DMS 273 (cell line): ENCODE measurements at regions not wholly inside any gene's neighbourhood (a gene's known extent, or its start where the extent isn't known, plus 50 kb on each side); places are given as distances from the start of the nearest gene placed in this dataset.

Experiments used
- DNase-seq: peaks from one replicate; lab custom pipeline; 2025; ENCODE audit not compliant: unreplicated experiment; lab: John Stamatoyannopoulos, UW

DNA sequence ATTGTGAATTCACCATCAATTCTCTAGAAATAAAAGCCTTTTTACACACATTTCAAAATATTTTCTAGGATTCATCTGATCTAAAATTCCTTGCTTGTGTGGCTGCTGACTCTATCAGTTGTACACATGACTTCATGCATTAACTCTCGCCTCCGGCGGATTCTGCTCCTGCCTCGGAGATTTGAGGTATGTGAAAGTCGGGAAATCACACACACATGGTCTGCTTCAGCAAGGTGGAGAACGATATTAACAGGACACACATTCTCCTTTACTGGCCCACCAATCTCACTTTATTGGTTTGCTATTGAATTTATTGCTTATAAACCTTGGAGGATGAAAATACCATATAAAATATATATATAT is 855.7 kb downstream of the SLITRK5 start:
- no peak for DNase-seq

DNA sequence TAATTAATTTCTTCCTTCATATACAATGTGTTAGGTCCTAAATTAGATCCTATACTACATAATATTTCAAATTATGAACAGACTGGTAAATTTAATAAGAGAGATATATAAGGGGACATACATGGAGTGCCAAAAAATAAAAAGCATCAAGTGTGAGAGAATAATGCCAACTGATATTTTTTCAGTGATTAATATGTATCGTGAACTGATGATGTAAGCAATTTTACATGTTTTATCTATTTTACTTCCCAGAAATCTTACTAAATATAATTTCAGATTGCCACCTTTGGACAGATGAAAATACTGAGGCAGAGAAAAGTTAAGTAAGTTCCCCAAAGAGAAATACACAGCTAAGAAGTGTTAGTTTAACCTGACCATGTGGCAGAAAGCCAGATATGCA is 870.8 kb downstream of the SLITRK5 start:
- no peak for DNase-seq

DNA sequence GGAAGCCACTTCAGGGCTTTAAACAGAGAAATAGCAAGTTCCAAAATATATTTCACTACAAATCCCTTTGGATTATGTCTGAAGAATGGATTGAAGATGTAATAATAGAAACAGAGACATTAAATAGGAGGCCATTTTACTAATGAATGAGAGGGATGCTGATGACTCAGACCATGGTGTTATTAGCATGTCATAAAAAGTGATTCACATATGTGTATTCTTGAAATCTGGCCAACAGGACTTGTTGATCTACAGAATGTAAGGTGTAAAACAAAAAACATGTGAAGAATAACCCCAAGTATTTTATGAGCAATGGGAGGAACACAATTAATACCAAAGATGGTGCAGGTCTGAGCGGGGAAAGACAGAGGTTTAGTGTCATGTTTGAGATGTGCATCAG is 873.7 kb downstream of the SLITRK5 start:
- DNase-seq = no peak

DNA sequence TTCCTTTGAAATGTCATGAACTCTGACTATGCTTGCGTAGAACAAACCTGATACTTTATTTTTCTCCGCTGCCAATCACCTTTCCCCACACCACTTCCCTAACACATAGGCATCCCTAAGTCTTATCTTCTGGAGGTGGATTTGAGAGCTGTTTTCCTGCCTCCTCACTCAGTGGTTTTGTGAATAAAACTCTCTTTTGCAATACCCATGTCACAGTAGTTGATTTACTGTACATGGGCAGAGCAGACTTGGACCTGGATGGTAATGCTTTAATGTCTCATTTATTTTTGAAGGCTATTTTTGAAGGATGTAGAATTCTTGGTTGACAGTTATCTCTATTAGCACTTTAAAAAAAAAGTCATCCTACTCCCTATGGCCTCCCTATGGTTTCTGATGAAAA is 881.8 kb downstream of the SLITRK5 start:
- no peak for DNase-seq

DNA sequence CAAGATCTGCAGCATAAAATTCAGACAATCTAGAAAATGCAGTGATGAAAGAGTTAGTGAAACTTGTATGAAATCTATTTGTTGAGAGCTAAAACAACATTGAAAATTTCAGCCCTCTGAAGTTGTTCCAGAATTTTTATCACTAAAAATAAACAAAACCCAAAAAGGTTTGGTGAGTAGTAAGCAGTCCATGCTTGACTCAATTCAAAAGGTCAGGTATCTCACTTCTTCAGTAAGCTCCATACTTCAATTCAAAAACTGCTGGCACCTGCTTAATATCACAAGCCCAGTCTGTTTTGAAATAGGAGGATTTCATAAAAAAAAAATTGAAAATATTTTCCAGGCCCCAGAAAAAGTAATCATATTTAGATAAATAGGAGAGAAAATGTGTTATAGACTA is 894.4 kb downstream of the SLITRK5 start:
- DNase-seq = no peak

DNA sequence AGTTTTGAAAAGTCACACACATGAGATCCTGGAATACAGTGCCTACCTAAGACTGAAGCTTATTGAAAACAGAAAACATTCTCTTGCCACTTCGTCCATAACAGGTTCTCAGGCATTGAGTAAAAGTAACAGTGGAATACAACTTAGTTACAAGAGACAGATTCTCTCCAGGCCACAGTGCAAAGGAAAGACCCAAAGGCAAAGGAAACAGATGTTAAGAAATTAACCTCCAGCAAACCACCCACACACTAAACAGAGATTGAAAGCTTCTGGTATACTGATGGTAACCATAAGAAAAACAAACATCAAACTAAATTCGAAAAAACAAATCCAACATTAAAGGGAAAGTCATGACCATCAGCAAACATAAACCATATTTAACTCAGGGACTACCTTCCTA is 914.7 kb downstream of the SLITRK5 start:
- DNase-seq = no peak

DNA sequence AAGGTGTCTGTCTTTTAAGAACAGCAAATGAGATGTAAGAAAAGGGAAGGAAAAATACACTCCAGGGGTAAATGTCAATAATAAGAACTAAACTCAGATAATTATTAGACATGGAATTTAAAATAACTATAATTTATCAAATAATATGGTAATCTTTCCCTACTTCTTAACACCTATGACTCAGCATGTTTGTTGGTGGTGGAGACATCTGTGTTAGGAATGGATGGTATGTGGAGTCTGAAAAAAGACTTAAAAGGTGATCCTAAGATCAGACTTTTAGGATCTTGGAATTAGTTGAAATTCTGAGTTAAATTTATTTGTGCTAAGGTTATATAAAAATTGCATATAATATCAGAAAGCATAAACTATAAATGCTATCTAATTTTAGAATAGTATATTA is 915.1 kb downstream of the SLITRK5 start:
- DNase-seq = no peak

DNA sequence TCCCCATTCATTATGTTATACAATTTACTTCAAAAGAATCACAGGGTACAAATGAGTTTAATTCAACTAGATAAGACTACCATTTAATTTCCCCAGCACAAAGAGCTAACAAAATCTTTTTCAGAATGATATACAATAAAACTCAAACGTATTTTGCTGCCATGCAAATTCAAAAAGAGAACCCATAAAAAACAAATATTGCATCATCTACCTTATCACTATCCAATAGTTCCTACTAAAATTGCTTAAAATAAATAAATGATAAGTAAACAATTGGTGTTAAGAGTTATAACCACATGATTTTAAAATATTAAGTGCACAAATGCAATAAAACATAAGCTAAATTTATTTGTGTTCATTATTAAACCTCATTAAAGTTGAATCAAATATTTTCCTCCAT is 919.4 kb downstream of the SLITRK5 start:
- DNase-seq = no peak

DNA sequence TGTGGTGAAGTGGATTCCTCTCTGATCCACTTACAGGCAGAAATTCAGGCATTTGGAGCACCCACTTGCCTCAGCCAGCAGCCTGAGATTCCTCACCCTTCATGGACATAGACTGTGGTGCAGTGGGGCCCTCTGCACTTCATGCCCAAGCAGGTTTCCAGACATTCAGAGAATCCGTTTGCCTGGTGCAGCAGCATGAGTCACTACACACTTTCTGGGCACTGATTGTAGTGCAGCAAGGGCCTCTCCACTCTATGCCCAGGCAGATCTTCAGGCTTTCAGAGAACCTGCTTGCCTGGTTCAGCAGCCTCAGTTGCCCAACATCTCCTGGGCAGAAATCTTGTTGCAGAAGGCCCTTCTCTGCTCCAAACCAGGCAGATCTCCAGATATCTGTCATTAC is 920.9 kb downstream of the SLITRK5 start:
- DNase-seq = no peak

DNA sequence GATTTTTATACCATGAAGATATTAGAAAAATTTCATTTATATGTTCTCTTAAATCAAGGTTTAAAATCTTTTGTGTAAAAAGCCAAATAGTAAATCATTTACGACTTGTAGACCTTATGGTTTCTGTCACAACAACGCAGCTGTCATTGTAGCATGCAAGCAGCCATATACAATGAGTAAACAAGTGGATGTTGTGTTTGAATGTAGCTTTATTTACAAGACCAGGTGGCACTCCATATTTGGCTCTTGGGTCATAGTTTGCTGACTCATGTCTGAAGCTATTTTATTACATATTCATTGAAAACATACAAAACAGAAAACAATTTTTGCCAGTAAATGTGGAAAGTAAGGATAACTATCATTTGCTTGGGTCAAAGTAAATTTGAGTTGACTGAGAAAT is 930.8 kb downstream of the SLITRK5 start:
- no peak for DNase-seq

DNA sequence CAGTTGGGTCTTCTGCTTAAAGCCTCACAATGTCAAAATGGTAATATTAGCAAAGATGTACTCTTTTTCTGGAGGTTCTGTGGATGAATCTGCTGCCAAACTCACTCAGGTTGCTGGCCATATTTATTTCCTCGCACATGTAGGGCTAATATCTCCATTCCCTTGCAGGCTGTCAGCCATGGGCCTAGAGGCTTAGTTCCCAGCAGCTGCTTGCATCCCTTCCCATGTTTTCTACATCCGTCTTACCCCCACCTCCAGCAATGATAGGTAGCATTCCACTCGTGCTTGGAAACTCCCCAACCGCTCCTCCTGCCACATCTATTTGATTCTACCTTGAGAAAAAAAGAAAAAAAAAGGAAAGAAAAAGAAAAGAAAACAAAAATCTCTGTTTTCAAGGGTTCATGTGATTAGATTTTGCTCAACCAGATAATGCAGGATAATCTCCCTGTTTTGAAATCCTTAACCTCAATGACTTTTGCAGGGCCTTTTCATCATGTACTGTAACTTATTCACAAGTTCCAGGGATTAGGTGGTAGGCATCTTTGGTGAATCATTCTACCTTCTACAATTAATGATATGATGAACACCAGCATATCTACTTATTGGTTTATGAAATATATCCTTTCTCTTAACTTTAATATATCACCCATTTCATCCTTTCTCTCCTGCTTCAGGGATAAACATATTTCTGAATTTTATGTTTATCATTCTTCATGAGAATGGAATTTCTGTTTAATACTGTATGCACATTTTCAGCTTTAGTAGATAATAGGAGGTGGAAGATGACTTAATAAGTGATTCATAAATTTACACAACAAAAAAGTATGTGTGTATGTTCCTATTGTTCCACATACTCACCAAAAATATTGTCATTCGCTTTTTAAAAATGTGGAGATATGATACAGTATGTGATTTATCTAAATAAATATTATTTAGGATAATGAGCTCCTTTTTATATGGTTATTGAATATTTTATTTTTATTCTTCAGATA is 931.9 kb downstream of the SLITRK5 start:
- no peak for DNase-seq

DNA sequence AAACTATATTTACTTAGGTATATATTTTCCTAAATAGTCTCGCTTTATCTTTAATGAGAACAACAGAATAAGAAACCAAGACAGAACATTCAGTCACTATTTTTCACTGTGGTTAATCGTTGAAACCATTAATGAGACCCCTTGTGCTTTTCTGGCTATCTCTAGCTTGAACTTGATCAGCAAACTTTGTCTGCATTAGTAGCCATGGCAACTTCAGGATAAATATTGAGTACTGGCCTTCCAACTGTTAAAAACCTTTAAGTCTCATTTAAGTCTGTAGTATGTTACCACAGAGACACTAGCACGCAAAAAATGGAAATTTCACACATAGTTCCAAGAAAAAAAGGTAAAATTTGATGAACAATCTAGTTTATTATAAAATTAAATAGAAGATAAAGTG is 946.0 kb downstream of the SLITRK5 start:
- no peak for DNase-seq

DNA sequence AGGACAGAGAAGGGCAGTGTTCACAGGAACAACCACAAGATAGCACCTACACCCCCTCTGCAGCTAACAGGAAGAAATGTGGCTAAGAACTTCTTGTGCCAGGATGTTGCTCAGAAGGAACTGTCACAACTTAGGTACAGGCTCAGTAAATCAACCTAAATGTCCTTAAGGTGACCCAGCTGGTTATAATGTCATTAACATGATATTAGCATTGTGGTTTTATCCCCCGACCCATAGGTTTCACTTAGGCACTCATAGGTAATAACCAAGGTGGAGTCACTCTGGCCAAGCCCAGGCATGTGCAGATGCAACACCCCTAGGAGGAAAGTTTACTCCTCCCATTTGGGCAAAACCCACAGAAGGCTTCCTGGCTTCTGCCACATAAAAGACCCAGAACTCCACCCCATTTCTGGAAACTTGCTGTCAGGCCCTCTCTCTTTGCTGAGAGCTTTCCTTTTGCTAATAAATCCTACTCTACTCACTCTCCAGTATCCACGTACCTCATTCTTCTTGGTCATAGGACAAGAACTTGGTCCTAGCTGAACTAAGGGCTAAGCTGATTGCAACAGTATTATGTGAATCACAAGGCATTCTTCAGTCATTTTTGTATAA is 951.3 kb downstream of the SLITRK5 start:
- no peak for DNase-seq

DNA sequence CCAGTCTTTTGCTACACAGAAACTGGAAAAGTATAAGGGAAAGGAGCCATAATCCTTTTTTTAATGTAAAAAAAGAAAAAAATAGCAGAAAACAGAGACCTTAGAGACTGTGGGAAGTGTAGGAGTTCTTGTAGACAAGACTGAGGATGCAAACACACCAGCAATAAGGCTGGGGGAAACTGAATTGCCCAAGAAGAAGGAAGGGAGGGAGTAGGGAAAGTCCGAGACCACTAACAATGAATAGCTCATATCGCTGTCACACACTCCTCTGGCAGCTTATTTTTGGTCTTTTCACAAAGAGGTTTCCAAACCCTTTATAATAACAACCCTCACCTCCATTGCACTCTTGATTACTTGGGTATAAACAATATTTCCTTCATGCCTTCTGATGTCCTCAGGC is 952.0 kb downstream of the SLITRK5 start:
- no peak for DNase-seq

DNA sequence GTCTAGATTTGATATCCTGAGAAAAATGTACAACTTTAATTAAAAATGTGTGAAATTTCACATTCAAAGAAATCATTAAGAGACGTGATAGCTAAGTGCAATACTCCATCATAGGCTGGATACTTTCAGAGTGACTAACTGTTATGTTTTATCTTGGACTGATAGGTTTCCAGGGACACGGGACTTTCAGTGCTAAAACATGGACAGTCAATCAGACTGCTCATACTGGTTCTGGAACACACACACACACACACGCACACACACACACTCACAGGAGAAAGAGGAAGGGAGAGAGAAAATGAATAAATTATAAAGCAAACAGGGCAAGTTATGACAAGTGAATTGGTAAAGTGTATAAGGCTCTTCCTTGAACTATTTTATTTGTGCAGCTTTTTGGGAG is 955.9 kb downstream of the SLITRK5 start:
- no peak for DNase-seq

DNA sequence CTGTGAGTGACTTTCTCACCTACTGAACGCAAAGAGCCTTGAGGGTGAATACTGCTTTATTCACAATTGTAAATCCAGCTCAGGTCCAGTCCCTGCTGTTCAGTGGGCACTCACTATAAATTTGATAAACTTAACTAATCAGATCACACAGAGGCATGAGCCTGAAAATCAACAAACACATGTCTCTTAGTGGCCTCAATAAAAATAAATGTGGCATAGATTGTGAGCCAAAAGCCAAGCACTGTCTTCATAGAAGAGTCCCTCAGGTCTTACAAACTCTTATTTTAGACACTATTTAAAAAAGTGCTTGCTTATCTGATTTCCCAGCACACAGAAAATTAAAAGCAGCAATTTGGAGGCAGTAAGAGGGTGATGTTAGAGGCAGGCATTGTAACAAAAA is 957.7 kb downstream of the SLITRK5 start:
- no peak for DNase-seq

DNA sequence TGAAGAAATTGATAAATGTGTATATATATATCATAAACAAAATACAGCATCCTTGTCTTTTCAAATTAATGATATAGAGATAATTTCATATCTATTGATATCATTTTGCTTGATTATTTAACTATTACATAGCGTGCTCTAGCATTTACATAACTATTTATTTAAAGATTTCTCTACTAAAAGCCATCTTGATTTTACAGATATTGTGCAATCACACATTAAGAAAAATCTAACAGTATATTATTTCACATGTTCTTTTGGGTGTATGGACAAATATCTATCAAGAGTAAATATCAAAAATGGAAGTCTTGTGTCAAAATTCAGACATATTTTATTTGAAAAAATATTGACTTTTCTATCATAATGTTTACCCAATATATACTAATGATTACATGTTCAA is 966.8 kb downstream of the SLITRK5 start:
- DNase-seq = no peak

DNA sequence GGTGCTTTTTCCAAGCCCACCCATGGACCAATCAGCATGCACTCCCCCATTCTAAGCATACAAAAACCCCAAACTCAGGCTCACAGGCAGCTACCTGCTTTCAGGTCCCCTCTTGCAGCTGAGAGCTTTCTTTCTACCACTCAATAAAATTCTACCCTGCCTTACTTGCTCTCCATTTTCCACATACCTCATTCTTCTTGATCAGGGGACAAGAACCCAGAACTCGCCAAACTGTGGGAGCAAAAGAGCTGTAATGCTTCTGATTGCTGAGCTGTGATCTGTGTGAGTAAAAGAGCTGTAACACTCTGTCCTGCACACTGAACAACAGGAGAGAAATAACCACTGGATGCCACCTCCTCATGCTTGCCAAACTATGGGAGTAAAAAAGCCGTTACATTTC is 972.1 kb downstream of the SLITRK5 start:
- no peak for DNase-seq

DNA sequence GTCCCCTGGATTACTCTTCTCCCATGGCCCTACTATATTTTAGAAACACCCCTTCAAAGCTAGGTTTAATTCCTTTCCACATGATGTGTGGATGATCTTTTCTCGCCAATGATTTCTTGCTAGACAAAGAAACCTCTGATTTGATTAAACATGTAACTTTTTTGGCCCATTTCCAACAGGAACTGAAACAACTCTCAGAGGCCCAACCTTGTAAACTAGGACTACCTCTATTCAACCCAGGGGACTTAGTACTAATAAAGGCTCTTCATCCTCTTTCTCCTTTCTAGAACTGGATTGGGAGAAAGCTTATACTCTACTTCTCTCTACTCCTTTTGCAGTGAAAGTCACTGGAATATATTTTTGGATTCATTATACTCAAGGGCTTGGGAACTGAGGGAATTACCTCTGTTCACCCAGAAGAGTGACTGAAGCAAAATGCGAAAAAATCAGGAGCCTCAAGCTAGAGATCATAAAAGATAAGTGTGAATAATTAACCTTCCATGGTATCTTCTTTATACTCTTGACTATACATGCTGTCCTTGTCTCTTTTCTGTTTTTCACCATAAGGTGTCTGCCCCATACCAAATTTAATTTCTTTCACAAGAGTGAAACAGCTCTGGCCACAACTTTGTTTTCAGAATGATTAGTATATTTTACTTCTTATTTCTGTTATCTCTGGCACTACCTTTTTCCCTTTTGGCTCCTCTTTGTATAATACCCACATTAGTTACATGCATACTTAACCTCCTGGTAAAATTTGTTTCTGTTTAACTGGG is 977.6 kb downstream of the SLITRK5 start:
- peak; percentile 0 for DNase-seq

DNA sequence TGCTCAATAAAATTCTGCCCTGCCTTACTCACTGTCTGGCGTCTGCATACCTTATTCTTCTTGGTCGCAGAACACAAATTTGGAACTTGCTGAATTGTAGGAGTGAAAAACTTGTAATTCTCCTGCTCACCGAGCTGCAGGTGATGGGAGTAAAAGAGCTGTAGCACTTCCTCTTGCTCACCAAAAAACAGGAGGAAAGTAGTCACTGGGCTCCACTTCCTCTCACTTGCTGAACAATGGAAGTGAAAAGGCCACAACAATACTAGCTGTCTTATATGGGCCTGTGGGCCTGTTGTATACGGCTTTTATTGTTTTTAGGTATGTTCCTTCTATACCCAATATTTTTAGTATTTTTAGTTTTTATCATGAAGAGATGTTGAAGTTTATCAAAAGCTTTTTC is 978.7 kb downstream of the SLITRK5 start:
- DNase-seq = no peak

DNA sequence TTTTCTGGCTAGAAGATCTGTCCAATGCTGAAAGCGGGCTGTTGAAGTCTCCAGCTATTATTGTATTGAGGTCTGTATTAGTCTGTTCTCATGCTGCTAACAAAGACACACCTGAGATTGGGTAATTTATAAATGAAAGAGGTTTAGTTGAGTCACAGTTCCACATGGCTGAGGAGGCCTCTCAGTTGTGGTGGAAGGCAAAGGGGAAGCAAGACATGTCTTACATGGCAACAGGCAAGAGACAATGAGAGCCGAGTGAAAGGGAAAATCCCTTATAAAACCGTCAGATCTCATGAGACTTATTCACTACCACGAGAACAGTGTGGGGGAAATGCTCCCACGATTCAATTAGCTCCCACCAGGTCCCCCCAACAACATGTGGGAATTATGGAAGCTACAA is 980.4 kb downstream of the SLITRK5 start:
- no peak for DNase-seq

DNA sequence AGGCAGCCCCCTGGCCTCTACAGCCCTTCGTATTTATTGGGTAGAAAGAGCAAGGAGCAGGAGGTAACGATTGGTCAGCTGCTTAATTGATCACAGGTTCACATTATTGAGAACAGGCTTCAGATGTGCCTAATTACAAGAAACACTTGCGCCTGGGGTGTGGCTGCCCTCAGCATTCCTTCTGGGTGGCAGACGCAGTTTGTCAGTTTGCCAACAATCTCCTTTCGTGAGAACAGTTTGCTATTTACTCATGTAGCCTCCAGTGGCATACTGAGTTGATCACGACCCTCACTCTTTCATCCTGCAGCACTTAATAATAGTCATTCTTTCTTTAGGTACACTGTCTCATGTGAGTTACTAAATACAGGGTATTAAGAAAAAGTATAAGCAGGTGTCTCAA is 985.6 kb downstream of the SLITRK5 start:
- no peak for DNase-seq
